ENCODE measurements at regions not wholly inside any gene's neighbourhood (a gene's known extent, or its start where the extent isn't known, plus 50 kb on each side); places are given as distances from the start of the nearest gene placed in this dataset.

DNA sequence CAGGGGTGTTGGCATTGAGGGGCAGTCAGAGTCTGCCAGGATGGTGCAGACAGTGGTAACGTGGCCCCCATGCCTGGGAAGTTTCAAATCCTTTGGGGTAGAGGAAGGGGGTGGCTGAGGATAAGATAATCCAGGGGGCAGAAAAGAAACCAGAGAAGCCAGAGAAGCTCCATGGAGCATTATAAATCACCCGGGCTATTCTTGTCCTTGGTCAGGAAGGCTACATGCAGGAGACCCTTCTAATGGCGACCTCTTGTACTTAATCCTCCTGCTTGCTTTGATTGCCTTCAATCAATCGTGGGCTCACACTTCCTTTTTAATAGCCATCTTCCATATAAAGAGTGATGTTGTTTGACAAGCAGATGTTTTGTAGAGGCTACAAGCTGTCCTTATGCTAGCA, 131.9 kb downstream of the MAF start:
- TF ChIP-seq TAF1 (IDR thresholded peaks at IDR 0.05; ENCODE audit: low read depth): no peak
- TF ChIP-seq, protein P1, sequence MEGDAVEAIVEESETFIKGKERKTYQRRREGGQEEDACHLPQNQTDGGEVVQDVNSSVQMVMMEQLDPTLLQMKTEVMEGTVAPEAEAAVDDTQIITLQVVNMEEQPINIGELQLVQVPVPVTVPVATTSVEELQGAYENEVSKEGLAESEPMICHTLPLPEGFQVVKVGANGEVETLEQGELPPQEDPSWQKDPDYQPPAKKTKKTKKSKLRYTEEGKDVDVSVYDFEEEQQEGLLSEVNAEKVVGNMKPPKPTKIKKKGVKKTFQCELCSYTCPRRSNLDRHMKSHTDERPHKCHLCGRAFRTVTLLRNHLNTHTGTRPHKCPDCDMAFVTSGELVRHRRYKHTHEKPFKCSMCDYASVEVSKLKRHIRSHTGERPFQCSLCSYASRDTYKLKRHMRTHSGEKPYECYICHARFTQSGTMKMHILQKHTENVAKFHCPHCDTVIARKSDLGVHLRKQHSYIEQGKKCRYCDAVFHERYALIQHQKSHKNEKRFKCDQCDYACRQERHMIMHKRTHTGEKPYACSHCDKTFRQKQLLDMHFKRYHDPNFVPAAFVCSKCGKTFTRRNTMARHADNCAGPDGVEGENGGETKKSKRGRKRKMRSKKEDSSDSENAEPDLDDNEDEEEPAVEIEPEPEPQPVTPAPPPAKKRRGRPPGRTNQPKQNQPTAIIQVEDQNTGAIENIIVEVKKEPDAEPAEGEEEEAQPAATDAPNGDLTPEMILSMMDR (IDR thresholded peaks at IDR 0.05; ENCODE audit: poor library complexity, severe bottlenecking): no peak
- TF ChIP-seq POLR2AphosphoS5 (IDR thresholded peaks at IDR 0.05): no peak
- no peak for TF ChIP-seq EP300 (conservative IDR thresholded peaks at IDR 0.05; ENCODE audit: poor library complexity, severe bottlenecking)
- no peak for TF ChIP-seq EZH2 (IDR thresholded peaks at IDR 0.05; ENCODE audit: borderline replicate concordance, insufficient read depth, low read length, poor library complexity, severe bottlenecking)
- TF ChIP-seq, protein P2, sequence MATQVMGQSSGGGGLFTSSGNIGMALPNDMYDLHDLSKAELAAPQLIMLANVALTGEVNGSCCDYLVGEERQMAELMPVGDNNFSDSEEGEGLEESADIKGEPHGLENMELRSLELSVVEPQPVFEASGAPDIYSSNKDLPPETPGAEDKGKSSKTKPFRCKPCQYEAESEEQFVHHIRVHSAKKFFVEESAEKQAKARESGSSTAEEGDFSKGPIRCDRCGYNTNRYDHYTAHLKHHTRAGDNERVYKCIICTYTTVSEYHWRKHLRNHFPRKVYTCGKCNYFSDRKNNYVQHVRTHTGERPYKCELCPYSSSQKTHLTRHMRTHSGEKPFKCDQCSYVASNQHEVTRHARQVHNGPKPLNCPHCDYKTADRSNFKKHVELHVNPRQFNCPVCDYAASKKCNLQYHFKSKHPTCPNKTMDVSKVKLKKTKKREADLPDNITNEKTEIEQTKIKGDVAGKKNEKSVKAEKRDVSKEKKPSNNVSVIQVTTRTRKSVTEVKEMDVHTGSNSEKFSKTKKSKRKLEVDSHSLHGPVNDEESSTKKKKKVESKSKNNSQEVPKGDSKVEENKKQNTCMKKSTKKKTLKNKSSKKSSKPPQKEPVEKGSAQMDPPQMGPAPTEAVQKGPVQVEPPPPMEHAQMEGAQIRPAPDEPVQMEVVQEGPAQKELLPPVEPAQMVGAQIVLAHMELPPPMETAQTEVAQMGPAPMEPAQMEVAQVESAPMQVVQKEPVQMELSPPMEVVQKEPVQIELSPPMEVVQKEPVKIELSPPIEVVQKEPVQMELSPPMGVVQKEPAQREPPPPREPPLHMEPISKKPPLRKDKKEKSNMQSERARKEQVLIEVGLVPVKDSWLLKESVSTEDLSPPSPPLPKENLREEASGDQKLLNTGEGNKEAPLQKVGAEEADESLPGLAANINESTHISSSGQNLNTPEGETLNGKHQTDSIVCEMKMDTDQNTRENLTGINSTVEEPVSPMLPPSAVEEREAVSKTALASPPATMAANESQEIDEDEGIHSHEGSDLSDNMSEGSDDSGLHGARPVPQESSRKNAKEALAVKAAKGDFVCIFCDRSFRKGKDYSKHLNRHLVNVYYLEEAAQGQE (IDR thresholded peaks at IDR 0.05; ENCODE audit: borderline replicate concordance): no peak
- no peak for TF ChIP-seq SMC3 (conservative IDR thresholded peaks at IDR 0.05; ENCODE audit: poor library complexity)
- TF ChIP-seq MXI1 (conservative IDR thresholded peaks at IDR 0.05; ENCODE audit: poor library complexity, severe bottlenecking): no peak
- TF ChIP-seq RAD21 (conservative IDR thresholded peaks at IDR 0.05): no peak
- Histone ChIP-seq H2AFZ (ENCODE audit: low read depth, low read length) (no peak overlapping the region), H3K4me2 (ENCODE audit: low read length) (no peak overlapping the region), H3K9me2 (ENCODE audit: insufficient read depth, low read length) (no peaks in the 10 kb centered on the region), H3K9me3 (ENCODE audit: low read length) (no peaks in the 10 kb centered on the region), H3K36me3 (ENCODE audit: insufficient read depth, low read length) (no peaks in the 10 kb centered on the region), H3K27ac (ENCODE audit: low read length) (no peak overlapping the region), H3K27me3 (ENCODE audit: insufficient read depth, low read depth, low read length) (no peaks in the 10 kb centered on the region), H3K4me3 (ENCODE audit: low read length) (no peak overlapping the region), H3K79me2 (replicated peaks; ENCODE audit: insufficient read depth, low read length) (no peaks in the 10 kb centered on the region), H3F3A (ENCODE audit: insufficient read depth, low read length, poor library complexity, severe bottlenecking) (no peaks in the 10 kb centered on the region), H4K20me1 (ENCODE audit: insufficient read depth) (no peaks in the 10 kb centered on the region), H3K9ac (ENCODE audit: low read length) (no peak overlapping the region)

DNA sequence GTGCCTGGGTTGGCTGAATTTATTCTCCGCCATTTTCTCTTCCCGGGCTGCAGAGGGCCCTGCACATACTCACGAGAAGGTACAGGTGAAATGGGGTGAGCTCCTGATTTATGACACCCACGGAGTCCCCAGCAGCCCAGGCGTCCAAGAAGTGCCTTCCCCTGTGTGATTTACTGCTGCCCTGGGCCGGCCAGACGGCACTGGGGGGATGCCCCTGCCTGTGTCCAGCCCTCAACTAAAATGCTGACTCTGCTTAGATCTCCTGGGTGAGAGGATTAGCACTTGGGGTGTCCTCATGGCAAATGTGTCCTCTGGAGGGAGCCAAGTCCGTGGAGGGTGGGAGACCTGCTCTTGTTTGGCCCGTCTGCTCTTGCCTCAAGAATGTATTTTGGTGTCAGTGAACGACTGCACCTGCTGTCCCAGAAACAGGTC, 132.4 kb downstream of the MAF start:
- Histone ChIP-seq H2AFZ (ENCODE audit: low read depth, low read length) (no peak overlapping the region), H3F3A (ENCODE audit: insufficient read depth, low read length, poor library complexity, severe bottlenecking) (no peaks in the 10 kb centered on the region), H3K4me3 (ENCODE audit: low read length) (no peak overlapping the region), H3K36me3 (ENCODE audit: insufficient read depth, low read length) (no peaks in the 10 kb centered on the region), H3K9me3 (ENCODE audit: low read length) (no peaks in the 10 kb centered on the region), H3K9me2 (ENCODE audit: insufficient read depth, low read length) (no peaks in the 10 kb centered on the region), H3K27me3 (ENCODE audit: insufficient read depth, low read depth, low read length) (no peaks in the 10 kb centered on the region), H3K27ac (ENCODE audit: low read length) (no peak overlapping the region), H3K79me2 (replicated peaks; ENCODE audit: insufficient read depth, low read length) (no peaks in the 10 kb centered on the region), H3K4me2 (ENCODE audit: low read length) (no peak overlapping the region), H4K20me1 (ENCODE audit: insufficient read depth) (no peaks in the 10 kb centered on the region), H3K9ac (ENCODE audit: low read length) (no peak overlapping the region)
- TF ChIP-seq SMC3 (conservative IDR thresholded peaks at IDR 0.05; ENCODE audit: poor library complexity): no peak
- no peak for TF ChIP-seq RAD21 (conservative IDR thresholded peaks at IDR 0.05)
- TF ChIP-seq TAF1 (IDR thresholded peaks at IDR 0.05; ENCODE audit: low read depth): no peak
- TF ChIP-seq, protein P1 (IDR thresholded peaks at IDR 0.05; ENCODE audit: poor library complexity, severe bottlenecking): no peak
- TF ChIP-seq MXI1 (conservative IDR thresholded peaks at IDR 0.05; ENCODE audit: poor library complexity, severe bottlenecking): no peak
- TF ChIP-seq, protein P2 (IDR thresholded peaks at IDR 0.05; ENCODE audit: borderline replicate concordance): no peak
- no peak for TF ChIP-seq EP300 (conservative IDR thresholded peaks at IDR 0.05; ENCODE audit: poor library complexity, severe bottlenecking)
- TF ChIP-seq EZH2 (IDR thresholded peaks at IDR 0.05; ENCODE audit: borderline replicate concordance, insufficient read depth, low read length, poor library complexity, severe bottlenecking): no peak
- no peak for TF ChIP-seq POLR2AphosphoS5 (IDR thresholded peaks at IDR 0.05)

Data from neural cell (in vitro differentiated cells).